HCT116 (cell line): ENCODE measurements at regions not wholly inside any gene's neighbourhood (a gene's known extent, or its start where the extent isn't known, plus 50 kb on each side); places are given as distances from the start of the nearest gene placed in this dataset.

Source experiments
- ATAC-seq: fragments of 200-7000 bp; cut with Tn5 transposase; 2 replicates; pipeline ENCODE4 v1.9.1; 2020; ENCODE audit warnings: mild to moderate bottlenecking, moderate library complexity
- BruUV-seq: library from RNA; stranded (reverse); fragments of 400-500 nt; replicated peaks from 2 replicates; lab custom pipeline; 2021; lab: Mats Ljungman, UMichigan
- CTCF ChIA-PET: fragments of 300-600 bp; sonication (Branson Sonifier 250); formaldehyde crosslinking; loops from one replicate; lab custom pipeline; 2021; ENCODE audit warnings: antibody characterized with exemption; lab: Charles Lee
- POLR2A ChIA-PET: fragments of 300-600, 350-600 bp; sonication (Branson Sonifier 250); formaldehyde crosslinking; loops from one replicate; lab custom pipeline; 2021; ENCODE audit warnings: antibody characterized with exemption; lab: Charles Lee
- RAD21 ChIA-PET, 2 experiments: fragments of 300-600 bp; sonication (Branson Sonifier 250); formaldehyde crosslinking; loops; one replicate each; lab custom pipeline; 2023; ENCODE audit warnings: low total read pairs in 2 of 2; ENCODE audit not compliant: uncharacterized antibody in 2 of 2, unreplicated experiment in 2 of 2, low non-redundant PET in 1 of 2; lab: Charles Lee
- DNase-seq: peaks from one replicate; pipeline ENCODE4 v3.0.0-alpha.2; 2010; ENCODE audit warnings: low read depth, low spot score
- H2AFZ ChIP-seq: fragments of 200-600 bp; shearing (Covaris generic), sonication (generic); 2 replicates; pipeline ENCODE4 v1.6.1; 2017; ENCODE audit warnings: low read depth, mixed run types, mixed read lengths, antibody characterized with exemption, low read length; ENCODE audit not compliant: poor library complexity, severe bottlenecking
- H3K27ac ChIP-seq: 2 replicates; pipeline ENCODE4 v1.5.1; 2012; ENCODE audit warnings: low read depth, low read length
- H3K27me3 ChIP-seq: fragments of 200-600 bp; sonication (generic); 2 replicates; pipeline ENCODE4 v1.6.1; 2016; ENCODE audit warnings: mixed run types, low read length, mixed read lengths; ENCODE audit not compliant: insufficient read depth
- H3K36me3 ChIP-seq, 2 experiments: fragments of 200-500 bp in 1 of 2; fragments of 200-600 bp in 1 of 2; sonication (Bioruptor generic) in 1 of 2; sonication (generic) in 1 of 2; 2 replicates each; pipeline versions ENCODE4 v1.5.1 to v1.6.1; 2014 to 2016; ENCODE audit warnings: low read length in 2 of 2, inconsistent platforms in 1 of 2, mixed read lengths in 1 of 2, mixed run types in 1 of 2; ENCODE audit not compliant: insufficient read depth in 2 of 2, control insufficient read depth in 1 of 2
- H3K4me1 ChIP-seq, 2 experiments: fragments of 200-600 bp in 1 of 2; sonication (generic) in 1 of 2; 2 replicates each; pipeline versions ENCODE4 v1.5.1 to v1.6.1; 2012 to 2017; ENCODE audit warnings: low read length in 2 of 2, inconsistent platforms in 1 of 2, mild to moderate bottlenecking in 1 of 2, mixed read lengths in 1 of 2, mixed run types in 1 of 2, moderate library complexity in 1 of 2; ENCODE audit not compliant: insufficient read depth in 2 of 2, control insufficient read depth in 1 of 2
- H3K4me2 ChIP-seq: fragments of 200-600 bp; sonication (generic); 2 replicates; pipeline ENCODE4 v1.6.1; 2017; ENCODE audit warnings: mixed run types, low read length, mixed read lengths
- H3K4me3 ChIP-seq, 2 experiments: fragments of 200-600 bp in 1 of 2; sonication (generic) in 1 of 2; replicated peaks in 1 of 2; 2 replicates each; pipeline ENCODE4 v1.5.1; 2011 to 2016; ENCODE audit warnings: low read length in 2 of 2, control low read depth in 1 of 2, low read depth in 1 of 2, mild to moderate bottlenecking in 1 of 2, mixed read lengths in 1 of 2, mixed run types in 1 of 2
- H3K79me2 ChIP-seq: fragments of 200-600 bp; sonication (generic); 2 replicates; pipeline ENCODE4 v1.6.1; 2017; ENCODE audit warnings: mild to moderate bottlenecking, mixed run types, low read length, moderate library complexity, mixed read lengths; ENCODE audit not compliant: insufficient read depth
- H3K9ac ChIP-seq: fragments of 200-600 bp; sonication (generic); 2 replicates; pipeline ENCODE4 v1.6.1; 2016; ENCODE audit warnings: low read length, mixed read lengths
- H3K9me2 ChIP-seq: fragments of 200-600 bp; sonication (generic), shearing (Covaris generic); 2 replicates; pipeline ENCODE4 v1.6.1; 2017; ENCODE audit warnings: mixed run types, mild to moderate bottlenecking, moderate library complexity; ENCODE audit not compliant: insufficient read depth
- H3K9me3 ChIP-seq, 2 experiments: fragments of 200-500 bp in 1 of 2; fragments of 200-600 bp in 1 of 2; sonication (Bioruptor generic) in 1 of 2; sonication (generic) in 1 of 2; 2 replicates each; pipeline ENCODE4 v1.6.1; 2014 to 2017; ENCODE audit warnings: low read length in 2 of 2, mixed read lengths in 2 of 2, inconsistent platforms in 1 of 2, low read depth in 1 of 2, mild to moderate bottlenecking in 1 of 2, mixed run types in 1 of 2, moderate library complexity in 1 of 2; ENCODE audit not compliant: control insufficient read depth in 1 of 2, insufficient read depth in 1 of 2
- H4K20me1 ChIP-seq: fragments of 200-600 bp; sonication (generic), shearing (Covaris generic); 2 replicates; pipeline ENCODE4 v1.6.1; 2017; ENCODE audit warnings: mixed run types, mild to moderate bottlenecking, moderate library complexity; ENCODE audit not compliant: insufficient read depth
- CBX3 ChIP-seq: IDR thresholded peaks from 2 replicates; pipeline ENCODE4 v1.6.1; 2012; ENCODE audit warnings: low read depth
- CEBPB ChIP-seq: IDR thresholded peaks from 2 replicates; pipeline ENCODE4 v1.6.1; 2012; ENCODE audit warnings: low read depth
- EZH2 ChIP-seq: fragments of 200-600 bp; sonication (generic); IDR thresholded peaks from 2 replicates; pipeline ENCODE4 v1.6.1; 2017; ENCODE audit warnings: antibody characterized with exemption, mixed run types
- EZH2phosphoT487 ChIP-seq: fragments of 200-600 bp; IDR thresholded peaks from 2 replicates; pipeline ENCODE4 v1.6.1; 2018; ENCODE audit warnings: antibody characterized with exemption, borderline replicate concordance
- FOSL1 ChIP-seq: IDR thresholded peaks from 2 replicates; pipeline ENCODE4 v1.6.1; 2012; ENCODE audit warnings: low read depth
- POLR2AphosphoS5 ChIP-seq: IDR thresholded peaks from 2 replicates; pipeline ENCODE4 v1.6.1; 2011; ENCODE audit warnings: mild to moderate bottlenecking, low read depth, low read length, moderate library complexity
- YY1 ChIP-seq: IDR thresholded peaks from 2 replicates; pipeline ENCODE4 v1.6.1; 2011; ENCODE audit warnings: low read length, low read depth, moderate library complexity, mild to moderate bottlenecking; ENCODE audit not compliant: insufficient replicate concordance; ENCODE audit errors: extremely low read depth
- ZNF274 ChIP-seq: fragments of 200-500 bp; sonication (Bioruptor generic); IDR thresholded peaks from 2 replicates; pipeline ENCODE4 v1.6.1; 2014; ENCODE audit warnings: mild to moderate bottlenecking, low read depth, low read length, inconsistent platforms
- intact Hi-C: fragments of 100-400 bp; cut with micrococcal nuclease; formaldehyde crosslinking; loops from 2 replicates; pipeline ENCODE4 v1.10.0; 2022
- TF ChIP-seq, protein P1 (sequence below): IDR thresholded peaks from 2 replicates; pipeline ENCODE4 v1.6.1; 2012
- TF ChIP-seq, protein P2 (sequence below): IDR thresholded peaks from 2 replicates; pipeline ENCODE4 v1.6.1; 2012
- TF ChIP-seq, protein P3 (sequence below), 3 experiments: fragments of 200-600 bp in 1 of 3; sonication (generic) in 1 of 3; IDR thresholded peaks in 2 of 3; conservative IDR thresholded peaks in 1 of 3; 2 replicates each; pipeline ENCODE4 v1.5.1; 2012 to 2017; ENCODE audit warnings: low read depth in 2 of 3, low read length in 2 of 3, antibody characterized with exemption in 1 of 3, borderline replicate concordance in 1 of 3, control low read depth in 1 of 3, mild to moderate bottlenecking in 1 of 3, mixed read lengths in 1 of 3, mixed run types in 1 of 3, moderate library complexity in 1 of 3; ENCODE audit not compliant: insufficient read depth in 1 of 3

DNA sequence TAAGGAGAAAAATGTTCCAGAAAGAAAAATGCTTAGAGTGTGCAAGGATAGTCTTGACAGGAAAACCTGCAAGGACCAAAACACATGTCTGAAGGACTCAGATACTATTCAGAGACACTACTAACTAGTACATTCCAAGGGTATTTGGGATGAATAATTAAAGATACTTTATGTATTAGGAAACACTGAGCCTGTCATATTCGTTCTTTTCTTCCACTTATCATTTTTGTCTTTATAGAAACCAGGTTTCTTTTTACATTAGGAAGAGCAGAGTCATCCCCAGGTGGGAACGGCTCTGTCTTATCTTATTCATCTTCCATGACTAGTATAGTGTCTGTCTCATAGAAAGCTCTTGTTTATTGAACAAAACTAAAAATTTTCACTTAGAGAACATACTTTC lies 296.2 kb upstream of the ESRRG start:
- no peak overlapping the region for H3K4me2 ChIP-seq
- H2AFZ ChIP-seq: no peak overlapping the region
- TF ChIP-seq EZH2 (no peak), EZH2phosphoT487 (no peak), CBX3 (no peak), ZNF274 (no peak), YY1 (no peak), FOSL1 (no peak), CEBPB (no peak), POLR2AphosphoS5 (no peak)
- TF ChIP-seq, protein P1, sequence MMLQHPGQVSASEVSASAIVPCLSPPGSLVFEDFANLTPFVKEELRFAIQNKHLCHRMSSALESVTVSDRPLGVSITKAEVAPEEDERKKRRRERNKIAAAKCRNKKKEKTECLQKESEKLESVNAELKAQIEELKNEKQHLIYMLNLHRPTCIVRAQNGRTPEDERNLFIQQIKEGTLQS: no peak
- TF ChIP-seq, protein P2, sequence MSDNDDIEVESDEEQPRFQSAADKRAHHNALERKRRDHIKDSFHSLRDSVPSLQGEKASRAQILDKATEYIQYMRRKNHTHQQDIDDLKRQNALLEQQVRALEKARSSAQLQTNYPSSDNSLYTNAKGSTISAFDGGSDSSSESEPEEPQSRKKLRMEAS: no peak
- TF ChIP-seq, protein P3, sequence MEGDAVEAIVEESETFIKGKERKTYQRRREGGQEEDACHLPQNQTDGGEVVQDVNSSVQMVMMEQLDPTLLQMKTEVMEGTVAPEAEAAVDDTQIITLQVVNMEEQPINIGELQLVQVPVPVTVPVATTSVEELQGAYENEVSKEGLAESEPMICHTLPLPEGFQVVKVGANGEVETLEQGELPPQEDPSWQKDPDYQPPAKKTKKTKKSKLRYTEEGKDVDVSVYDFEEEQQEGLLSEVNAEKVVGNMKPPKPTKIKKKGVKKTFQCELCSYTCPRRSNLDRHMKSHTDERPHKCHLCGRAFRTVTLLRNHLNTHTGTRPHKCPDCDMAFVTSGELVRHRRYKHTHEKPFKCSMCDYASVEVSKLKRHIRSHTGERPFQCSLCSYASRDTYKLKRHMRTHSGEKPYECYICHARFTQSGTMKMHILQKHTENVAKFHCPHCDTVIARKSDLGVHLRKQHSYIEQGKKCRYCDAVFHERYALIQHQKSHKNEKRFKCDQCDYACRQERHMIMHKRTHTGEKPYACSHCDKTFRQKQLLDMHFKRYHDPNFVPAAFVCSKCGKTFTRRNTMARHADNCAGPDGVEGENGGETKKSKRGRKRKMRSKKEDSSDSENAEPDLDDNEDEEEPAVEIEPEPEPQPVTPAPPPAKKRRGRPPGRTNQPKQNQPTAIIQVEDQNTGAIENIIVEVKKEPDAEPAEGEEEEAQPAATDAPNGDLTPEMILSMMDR (IDR thresholded peaks at IDR 0.05 in 2 of 3, conservative IDR thresholded peaks at IDR 0.05 in 1 of 3; ENCODE audit: borderline replicate concordance in 1 of 3, insufficient read depth in 1 of 3, low read depth in 2 of 3, low read length in 2 of 3): no peak
- TF ChIP-seq, all 23 proteins: peak for 0
- no TSS peak for BruUV-seq
- intact Hi-C loops: no loop called here
- no peaks in the 10 kb centered on the region for H3K4me1 ChIP-seq
- no peaks in the 10 kb centered on the region for H4K20me1 ChIP-seq
- ChIA-PET POLR2A (no interaction called here), RAD21 (no interaction called here), CTCF (no interaction called here)
- ATAC-seq: no peak
- H3K9me2 ChIP-seq: no peaks in the 10 kb centered on the region
- DNase-seq: no peak
- no peak overlapping the region for H3K27ac ChIP-seq
- no peak overlapping the region for H3K4me3 ChIP-seq
- no peaks in the 10 kb centered on the region for H3K9me3 ChIP-seq
- no peaks in the 10 kb centered on the region for H3K36me3 ChIP-seq
- H3K9ac ChIP-seq: no peak overlapping the region
- no peaks in the 10 kb centered on the region for H3K79me2 ChIP-seq
- H3K27me3 ChIP-seq: no peaks in the 10 kb centered on the region
